GM10248 (cell line): ENCODE measurements at regions not wholly inside any gene's neighbourhood (a gene's known extent, or its start where the extent isn't known, plus 50 kb on each side); places are given as distances from the start of the nearest gene placed in this dataset.

Source experiments
- CTCF ChIA-PET: fragments of 300-600 bp; sonication (Branson Sonifier 250); formaldehyde crosslinking; extraction: SDS; loops from one replicate; lab custom pipeline; 2021; ENCODE audit warnings: antibody characterized with exemption; lab: Yijun Ruan, JAX
- POLR2A ChIA-PET: fragments of 350-650 bp; sonication (Branson Sonifier 250); formaldehyde crosslinking; extraction: SDS; loops from one replicate; lab custom pipeline; 2020; ENCODE audit warnings: antibody characterized with exemption; lab: Yijun Ruan, JAX
- DNase-seq: peaks from one replicate; pipeline ENCODE4 v3.0.0; 2012; ENCODE audit errors: extremely low spot score
- TF ChIP-seq, protein P1 (sequence below): IDR thresholded peaks from 2 replicates; pipeline ENCODE4 v1.5.1; 2012; ENCODE audit warnings: mild to moderate bottlenecking, low read depth; ENCODE audit errors: extremely low read depth, missing control alignments, control extremely low read depth

- POLR2A ChIA-PET, result no interaction called here
- TF ChIP-seq, protein P1, sequence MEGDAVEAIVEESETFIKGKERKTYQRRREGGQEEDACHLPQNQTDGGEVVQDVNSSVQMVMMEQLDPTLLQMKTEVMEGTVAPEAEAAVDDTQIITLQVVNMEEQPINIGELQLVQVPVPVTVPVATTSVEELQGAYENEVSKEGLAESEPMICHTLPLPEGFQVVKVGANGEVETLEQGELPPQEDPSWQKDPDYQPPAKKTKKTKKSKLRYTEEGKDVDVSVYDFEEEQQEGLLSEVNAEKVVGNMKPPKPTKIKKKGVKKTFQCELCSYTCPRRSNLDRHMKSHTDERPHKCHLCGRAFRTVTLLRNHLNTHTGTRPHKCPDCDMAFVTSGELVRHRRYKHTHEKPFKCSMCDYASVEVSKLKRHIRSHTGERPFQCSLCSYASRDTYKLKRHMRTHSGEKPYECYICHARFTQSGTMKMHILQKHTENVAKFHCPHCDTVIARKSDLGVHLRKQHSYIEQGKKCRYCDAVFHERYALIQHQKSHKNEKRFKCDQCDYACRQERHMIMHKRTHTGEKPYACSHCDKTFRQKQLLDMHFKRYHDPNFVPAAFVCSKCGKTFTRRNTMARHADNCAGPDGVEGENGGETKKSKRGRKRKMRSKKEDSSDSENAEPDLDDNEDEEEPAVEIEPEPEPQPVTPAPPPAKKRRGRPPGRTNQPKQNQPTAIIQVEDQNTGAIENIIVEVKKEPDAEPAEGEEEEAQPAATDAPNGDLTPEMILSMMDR, result no peak
- CTCF ChIA-PET, result no interaction called here
- no peak for DNase-seq
Observed at GRCh38 chr18:10336749-10337350, 117.6 kb upstream of the APCDD1 start.

DNA sequence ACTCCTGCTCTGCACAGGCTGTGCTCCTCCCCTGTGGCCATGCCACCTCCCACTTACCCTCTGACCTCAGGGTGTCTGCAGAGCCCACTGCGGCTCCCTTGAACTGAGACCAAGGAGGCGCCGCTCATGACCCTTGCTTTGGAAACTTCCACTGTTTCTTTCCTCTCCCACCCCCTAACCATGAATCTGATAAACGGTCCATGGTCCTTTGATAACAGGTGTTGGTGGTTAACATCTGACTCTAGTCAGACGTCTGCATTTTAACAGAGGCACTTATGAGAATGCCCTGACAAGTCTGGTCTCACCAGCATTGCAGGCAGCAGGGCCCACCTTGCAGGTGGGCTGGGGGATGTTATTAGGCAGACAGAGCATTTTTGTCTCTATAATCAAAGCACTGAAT, 113.6 kb upstream of the APCDD1 start:
- no peak for DNase-seq
- TF ChIP-seq, protein P1, result no peak
- POLR2A ChIA-PET, result no interaction called here
- CTCF ChIA-PET, result no interaction called here

- DNase-seq, result no peak
- TF ChIP-seq, protein P1, result no peak
- CTCF ChIA-PET, result no interaction called here
- POLR2A ChIA-PET, result no interaction called here
Observed at GRCh38 chr18:10343778-10344177, 110.7 kb upstream of the APCDD1 start.

DNA sequence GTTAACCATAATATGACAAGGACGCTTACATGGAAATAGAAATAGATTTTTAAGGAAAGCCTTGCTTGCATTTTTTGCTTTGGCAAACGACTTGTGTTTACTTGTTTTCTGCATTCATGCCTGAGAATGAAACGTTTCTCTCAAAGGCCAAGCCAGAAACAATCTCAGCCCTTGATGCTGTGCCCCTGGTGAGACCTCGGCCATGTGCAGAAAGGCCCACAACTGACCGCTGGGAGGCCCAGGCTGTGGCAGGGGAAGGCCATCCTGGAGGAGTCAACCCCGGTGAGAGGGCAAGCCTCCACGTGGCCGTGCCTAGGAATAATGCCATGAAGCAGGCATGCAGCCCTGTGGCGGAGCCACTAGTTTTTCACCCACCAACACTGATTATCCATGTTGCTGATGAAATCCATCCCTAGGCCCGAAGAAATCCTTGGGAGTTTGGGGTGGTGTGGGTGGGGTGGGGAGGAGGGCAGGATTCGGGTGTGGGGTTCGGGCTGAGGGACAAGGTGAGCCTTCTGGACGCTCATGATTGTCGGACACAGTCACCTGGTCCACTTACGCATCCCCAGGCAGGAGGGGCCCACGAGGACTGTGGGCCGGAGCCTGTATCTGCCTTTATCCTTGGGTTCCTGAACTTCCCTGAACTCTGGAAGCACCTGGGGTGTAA, 107.6 kb upstream of the APCDD1 start:
- POLR2A ChIA-PET, result no interaction called here
- TF ChIP-seq, protein P1, result no peak
- CTCF ChIA-PET, result no interaction called here
- DNase-seq, result no peak

DNA sequence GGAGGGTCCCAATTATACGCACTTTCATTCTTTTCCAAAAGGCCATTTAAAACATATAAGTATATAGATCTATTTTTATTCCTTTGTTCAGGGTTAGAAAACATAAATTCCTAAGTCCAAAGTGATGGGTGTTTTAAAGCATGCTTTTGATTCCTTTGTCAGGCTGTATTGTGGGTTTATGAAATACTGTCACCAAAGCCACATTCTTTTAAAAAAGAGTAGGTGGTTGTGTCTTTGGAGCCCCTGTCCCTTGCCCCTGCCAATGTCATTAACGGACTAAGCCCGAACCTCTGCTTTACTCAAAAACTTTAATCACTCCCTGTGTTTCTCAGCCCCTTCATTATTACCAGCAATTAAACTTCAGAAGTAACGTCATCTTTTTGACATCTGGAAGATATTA, 104.9 kb upstream of the APCDD1 start:
- POLR2A ChIA-PET, result no interaction called here
- CTCF ChIA-PET, result no interaction called here
- TF ChIP-seq, protein P1, result no peak
- DNase-seq, result no peak

- no peak for DNase-seq
- TF ChIP-seq, protein P1, result no peak
- CTCF ChIA-PET, result interaction anchor here (0.9 kb wide), 1 partner anchor 19 kb away, joined by 3 read pairs; no protein-coding TSS in a partner anchor
- POLR2A ChIA-PET, result no interaction called here
Observed at GRCh38 chr18:10350661-10351060, 103.8 kb upstream of the APCDD1 start.
